SW480 (cell line): ENCODE measurements at regions not wholly inside any gene's neighbourhood (a gene's known extent, or its start where the extent isn't known, plus 50 kb on each side); places are given as distances from the start of the nearest gene placed in this dataset.
A peak's percentile ranks its signal among the peaks of the same experiment; 100 is the strongest.

Source experiments
- DNase-seq: peaks from one replicate; pipeline ENCODE4 v3.0.0-alpha.2; 2016; ENCODE audit warnings: low spot score

- no peak for DNase-seq
Measured at GRCh38 chr15:62840526-62841268, 201.8 kb upstream of the TPM1 start.

- DNase-seq = peak; percentile 9
Measured at GRCh38 chr15:62841269-62841628, 201.3 kb upstream of the TPM1 start.

- no peak for DNase-seq
Measured at GRCh38 chr15:62841891-62842559, 200.5 kb upstream of the TPM1 start.

- no peak for DNase-seq
Measured at GRCh38 chr15:62843311-62843710, 199.2 kb upstream of the TPM1 start.

- DNase-seq = no peak
Measured at GRCh38 chr15:62844564-62845240, 197.8 kb upstream of the TPM1 start.

- no peak for DNase-seq
Measured at GRCh38 chr15:62845241-62846126, 197.1 kb upstream of the TPM1 start.

GRCh38 chr15:62846131-62846804, 196.3 kb upstream of the TPM1 start:
- no peak for DNase-seq

- no peak for DNase-seq
Measured at GRCh38 chr15:62846805-62847495, 195.6 kb upstream of the TPM1 start.

GRCh38 chr15:62847900-62848489, 194.6 kb upstream of the TPM1 start:
- no peak for DNase-seq

GRCh38 chr15:62848632-62849050, 193.9 kb upstream of the TPM1 start:
- no peak for DNase-seq

- no peak for DNase-seq
Measured at GRCh38 chr15:62849316-62850106, 193.0 kb upstream of the TPM1 start.

- no peak for DNase-seq
Measured at GRCh38 chr15:62850318-62850717, 192.2 kb upstream of the TPM1 start.

GRCh38 chr15:62850791-62851291, 191.7 kb upstream of the TPM1 start:
- peak; percentile 64 for DNase-seq

- peak; percentile 15 for DNase-seq
Measured at GRCh38 chr15:62853114-62853840, 189.3 kb upstream of the TPM1 start.

GRCh38 chr15:62853841-62854225, 188.7 kb upstream of the TPM1 start:
- DNase-seq = no peak

- no peak for DNase-seq
Measured at GRCh38 chr15:62854420-62855084, 188.0 kb upstream of the TPM1 start.

- no peak for DNase-seq
Measured at GRCh38 chr15:62855085-62855476, 187.5 kb upstream of the TPM1 start.
